ENCODE measurements at regions not wholly inside any gene's neighbourhood (a gene's known extent, or its start where the extent isn't known, plus 50 kb on each side); places are given as distances from the start of the nearest gene placed in this dataset.

GRCh38 chr19:28878862-28879566 lies 333.9 kb downstream of the UQCRFS1 start:
- DNase-seq, result peak; percentile 73 to 76

- no peak for DNase-seq
Measured at GRCh38 chr19:28876609-28877123, 336.3 kb downstream of the UQCRFS1 start.

GRCh38 chr19:28874742-28875141 lies 338.2 kb downstream of the UQCRFS1 start:
- no peak for DNase-seq

- no peak for DNase-seq
Measured at GRCh38 chr19:28873301-28873700, 339.6 kb downstream of the UQCRFS1 start.

GRCh38 chr19:28871099-28871725 lies 341.7 kb downstream of the UQCRFS1 start:
- no peak for DNase-seq

GRCh38 chr19:28869459-28869858 lies 343.5 kb downstream of the UQCRFS1 start:
- no peak for DNase-seq

- no peak for DNase-seq
Measured at GRCh38 chr19:28868836-28869235, 344.1 kb downstream of the UQCRFS1 start.

GRCh38 chr19:28867978-28868377 lies 345.0 kb downstream of the UQCRFS1 start:
- no peak for DNase-seq

GRCh38 chr19:28864577-28865042 lies 348.3 kb downstream of the UQCRFS1 start:
- DNase-seq, result no peak

GRCh38 chr19:28864024-28864503 lies 348.9 kb downstream of the UQCRFS1 start:
- no peak for DNase-seq

- DNase-seq, result no peak
Measured at GRCh38 chr19:28862238-28862637, 350.7 kb downstream of the UQCRFS1 start.

- no peak for DNase-seq
Measured at GRCh38 chr19:28859811-28860210, 353.1 kb downstream of the UQCRFS1 start.

GRCh38 chr19:28858933-28859332 lies 354.0 kb downstream of the UQCRFS1 start:
- DNase-seq, result no peak

GRCh38 chr19:28857967-28858366 lies 355.0 kb downstream of the UQCRFS1 start:
- no peak for DNase-seq

GRCh38 chr19:28855216-28855615 lies 357.7 kb downstream of the UQCRFS1 start:
- no peak for DNase-seq

- DNase-seq, result no peak
Measured at GRCh38 chr19:28847468-28847867, 365.5 kb downstream of the UQCRFS1 start.

GRCh38 chr19:28846094-28846812 lies 366.7 kb downstream of the UQCRFS1 start:
- DNase-seq, result no peak

- DNase-seq, result no peak
Measured at GRCh38 chr19:28843761-28844492, 369.0 kb downstream of the UQCRFS1 start.

- DNase-seq, result no peak
Measured at GRCh38 chr19:28841531-28841930, 371.4 kb downstream of the UQCRFS1 start.

- no peak for DNase-seq
Measured at GRCh38 chr19:28840891-28841290, 372.1 kb downstream of the UQCRFS1 start.

GRCh38 chr19:28839455-28839854 lies 373.5 kb downstream of the UQCRFS1 start:
- no peak for DNase-seq

- no peak for DNase-seq
Measured at GRCh38 chr19:28838909-28839308, 374.0 kb downstream of the UQCRFS1 start.

- no peak for DNase-seq
Measured at GRCh38 chr19:28836421-28836820, 376.5 kb downstream of the UQCRFS1 start.
